ENCODE measurements at regions not wholly inside any gene's neighbourhood (a gene's known extent, or its start where the extent isn't known, plus 50 kb on each side); places are given as distances from the start of the nearest gene placed in this dataset.

- no peaks in the 10 kb centered on the region for H3K9me3 ChIP-seq
- no peak for DNase-seq (ENCODE audit: low spot score in 2 of 2)
- H3K27me3 ChIP-seq, result no peaks in the 10 kb centered on the region
- H3K36me3 ChIP-seq, result no peaks in the 10 kb centered on the region
- no peaks in the 10 kb centered on the region for H3K4me1 ChIP-seq
- 48% methylated on average over 4 of the region's 4 CpGs for WGBS
- no peak for TF ChIP-seq POLR2A (IDR thresholded peaks at IDR 0.05)
- TF ChIP-seq POLR2AphosphoS5 (IDR thresholded peaks at IDR 0.05), result no peak
- H3K27ac ChIP-seq, result no peak overlapping the region
- H3K4me3 ChIP-seq, result no peak overlapping the region
These were observed 181.9 kb upstream of the DLGAP1 start for GRCh38 chr18:4636967-4637366.

- no peaks in the 10 kb centered on the region for H3K36me3 ChIP-seq
- WGBS, result 91% methylated on average over 6 of the region's 6 CpGs
- no peak overlapping the region for H3K4me3 ChIP-seq
- no peak overlapping the region for H3K27ac ChIP-seq
- peaks cover 2% of the 10 kb centered on the region for H3K9me3 ChIP-seq
- no peak for DNase-seq (ENCODE audit: low spot score in 2 of 2)
- no peaks in the 10 kb centered on the region for H3K27me3 ChIP-seq
- H3K4me1 ChIP-seq, result no peaks in the 10 kb centered on the region
- TF ChIP-seq EP300 (IDR thresholded peaks at IDR 0.05) (no peak), CTCF (IDR thresholded peaks at IDR 0.05) (no peak), POLR2A (IDR thresholded peaks at IDR 0.05) (no peak), POLR2AphosphoS5 (IDR thresholded peaks at IDR 0.05) (no peak)
These were observed 176.1 kb upstream of the DLGAP1 start for GRCh38 chr18:4631239-4631638.

- 41% methylated on average over 3 of the region's 3 CpGs for WGBS
- no peaks in the 10 kb centered on the region for H3K9me3 ChIP-seq
- H3K27me3 ChIP-seq, result no peaks in the 10 kb centered on the region
- no peaks in the 10 kb centered on the region for H3K36me3 ChIP-seq
- DNase-seq (ENCODE audit: low spot score in 2 of 2), result no peak
- TF ChIP-seq CTCF (IDR thresholded peaks at IDR 0.05) (no peak), POLR2A (IDR thresholded peaks at IDR 0.05) (no peak), EP300 (IDR thresholded peaks at IDR 0.05) (no peak), POLR2AphosphoS5 (IDR thresholded peaks at IDR 0.05) (no peak)
- H3K4me3 ChIP-seq, result no peak overlapping the region
- no peaks in the 10 kb centered on the region for H3K4me1 ChIP-seq
- H3K27ac ChIP-seq, result no peak overlapping the region
These were observed 150.1 kb upstream of the DLGAP1 start for GRCh38 chr18:4605212-4605611.

- Histone ChIP-seq H3K4me3 (no peak overlapping the region), H3K9me3 (no peaks in the 10 kb centered on the region), H3K27me3 (no peaks in the 10 kb centered on the region), H3K4me1 (no peaks in the 10 kb centered on the region), H3K36me3 (no peaks in the 10 kb centered on the region), H3K27ac (no peak overlapping the region)
- no peak for DNase-seq (ENCODE audit: low spot score in 2 of 2)
- WGBS, result 89% methylated on average over 7 of the region's 7 CpGs
- no peak for TF ChIP-seq EP300 (IDR thresholded peaks at IDR 0.05)
- TF ChIP-seq POLR2AphosphoS5 (IDR thresholded peaks at IDR 0.05), result no peak
- TF ChIP-seq POLR2A (IDR thresholded peaks at IDR 0.05), result no peak
- TF ChIP-seq CTCF (IDR thresholded peaks at IDR 0.05), result no peak
These were observed 148.8 kb upstream of the DLGAP1 start for GRCh38 chr18:4603955-4604354.

- TF ChIP-seq POLR2AphosphoS5 (IDR thresholded peaks at IDR 0.05) (no peak), EP300 (IDR thresholded peaks at IDR 0.05) (no peak), POLR2A (IDR thresholded peaks at IDR 0.05) (no peak), CTCF (IDR thresholded peaks at IDR 0.05) (no peak)
- WGBS, result 60% methylated on average over 4 of the region's 4 CpGs
- DNase-seq (ENCODE audit: low spot score in 2 of 2), result no peak
- no peaks in the 10 kb centered on the region for H3K4me1 ChIP-seq
- H3K27me3 ChIP-seq, result no peaks in the 10 kb centered on the region
- H3K9me3 ChIP-seq, result no peaks in the 10 kb centered on the region
- H3K27ac ChIP-seq, result no peak overlapping the region
- no peak overlapping the region for H3K4me3 ChIP-seq
- no peaks in the 10 kb centered on the region for H3K36me3 ChIP-seq
These were observed 144.2 kb upstream of the DLGAP1 start for GRCh38 chr18:4599312-4599711.

- H3K4me3 ChIP-seq, result no peak overlapping the region
- DNase-seq (ENCODE audit: low spot score in 2 of 2), result no peak
- H3K4me1 ChIP-seq, result no peaks in the 10 kb centered on the region
- 89% methylated on average over 3 of the region's 3 CpGs for WGBS
- H3K27me3 ChIP-seq, result no peaks in the 10 kb centered on the region
- TF ChIP-seq CTCF (IDR thresholded peaks at IDR 0.05), result no peak
- no peak for TF ChIP-seq EP300 (IDR thresholded peaks at IDR 0.05)
- no peak for TF ChIP-seq POLR2AphosphoS5 (IDR thresholded peaks at IDR 0.05)
- no peak for TF ChIP-seq POLR2A (IDR thresholded peaks at IDR 0.05)
- no peaks in the 10 kb centered on the region for H3K36me3 ChIP-seq
- H3K27ac ChIP-seq, result no peak overlapping the region
- H3K9me3 ChIP-seq, result no peaks in the 10 kb centered on the region
These were observed 142.2 kb upstream of the DLGAP1 start for GRCh38 chr18:4597301-4597700.

Data from suprapubic skin (tissue), 4 donors.